IPS DF 4.7 (cell line): ENCODE measurements at regions not wholly inside any gene's neighbourhood (a gene's known extent, or its start where the extent isn't known, plus 50 kb on each side); places are given as distances from the start of the nearest gene placed in this dataset.

Source experiments
- DNase-seq: peaks from one replicate; pipeline ENCODE4 v3.0.0-alpha.2; 2013; ENCODE audit warnings: low spot score; ENCODE audit errors: extremely low read depth

- no peak for DNase-seq
Measured at GRCh38 chr4:147355847-147356246, 125.0 kb upstream of the EDNRA start.

GRCh38 chr4:147360301-147360700, 120.6 kb upstream of the EDNRA start:
- DNase-seq: no peak

- no peak for DNase-seq
Measured at GRCh38 chr4:147361726-147362125, 119.2 kb upstream of the EDNRA start.

GRCh38 chr4:147362938-147363337, 118.0 kb upstream of the EDNRA start:
- DNase-seq: no peak

DNA sequence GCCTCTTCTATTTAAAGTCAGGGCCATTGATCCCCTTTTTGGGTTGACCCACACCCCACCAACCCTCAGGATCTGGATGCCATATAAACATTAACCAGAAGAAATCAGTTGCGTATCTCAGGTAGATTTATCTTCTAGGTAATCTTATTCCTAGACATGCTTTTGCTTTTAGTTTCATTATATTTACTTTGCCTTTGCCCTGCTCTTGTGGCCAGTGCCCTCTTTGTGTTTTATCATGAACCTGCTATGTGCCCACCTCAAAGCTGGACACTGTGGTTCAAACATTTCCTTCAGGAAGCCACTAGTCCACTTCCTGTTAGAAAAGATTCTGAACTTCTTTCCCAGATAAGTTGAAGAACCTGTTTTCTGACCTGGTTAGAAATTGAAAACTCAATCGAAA, 117.4 kb upstream of the EDNRA start:
- DNase-seq: no peak

GRCh38 chr4:147365396-147365795, 115.5 kb upstream of the EDNRA start:
- no peak for DNase-seq

DNA sequence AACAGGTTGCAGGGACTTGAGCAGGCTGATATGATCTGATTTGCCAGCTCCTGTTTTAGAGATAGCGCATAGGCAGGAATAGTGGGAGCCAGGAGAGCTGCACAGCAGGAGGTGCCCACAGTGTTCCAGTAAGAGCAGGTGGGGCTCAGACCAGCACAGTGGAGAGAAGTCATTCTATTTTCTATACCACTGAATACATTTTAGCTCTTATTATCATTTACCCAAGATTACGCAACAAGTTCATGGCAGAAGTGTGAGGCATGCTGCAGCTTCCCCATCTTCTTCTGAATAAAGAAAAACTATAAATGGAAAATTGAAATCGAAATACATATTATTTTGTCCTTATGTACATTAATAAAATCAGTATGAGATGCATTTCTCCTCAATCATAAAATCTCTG, 114.7 kb upstream of the EDNRA start:
- no peak for DNase-seq

GRCh38 chr4:147367891-147368290, 113.0 kb upstream of the EDNRA start:
- DNase-seq: no peak

- no peak for DNase-seq
Measured at GRCh38 chr4:147368948-147369347, 111.9 kb upstream of the EDNRA start.

DNA sequence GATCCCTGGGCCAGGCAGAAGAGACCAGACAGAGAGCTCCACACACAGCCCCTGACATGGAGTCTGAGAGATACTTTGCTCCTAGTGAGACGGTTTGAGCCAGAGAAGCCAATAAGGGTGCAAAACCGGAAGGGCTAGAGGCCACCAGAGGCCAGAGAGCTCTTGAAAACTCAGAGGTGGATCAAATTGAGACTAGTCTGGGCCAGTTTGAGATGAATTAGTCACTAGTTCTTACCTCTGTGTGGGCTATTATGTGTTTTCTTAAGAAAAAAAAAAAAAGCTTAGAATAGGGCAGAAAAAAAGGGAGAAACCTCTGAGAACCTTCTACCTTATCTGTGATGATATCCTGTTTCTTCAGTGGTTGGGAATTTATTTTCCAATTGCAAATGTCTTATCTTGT, 110.4 kb upstream of the EDNRA start:
- no peak for DNase-seq

DNA sequence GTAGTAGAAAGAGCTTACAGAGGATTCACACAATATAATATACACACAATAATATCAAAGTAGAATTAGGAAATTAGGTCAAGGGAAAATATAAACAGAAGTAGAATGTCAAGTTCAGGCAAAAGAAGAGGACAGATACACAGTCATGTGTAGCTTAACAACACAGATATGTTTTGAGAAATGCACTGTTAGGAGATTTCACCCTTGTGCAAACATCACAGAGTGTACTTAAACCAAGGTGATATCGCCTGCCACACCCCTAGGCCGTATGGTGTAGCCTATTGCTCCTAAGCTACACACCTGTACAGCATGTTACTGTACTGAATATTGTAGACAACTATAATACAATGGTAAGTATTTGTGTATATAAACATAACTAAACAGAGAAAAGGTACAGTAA, 110.0 kb upstream of the EDNRA start:
- no peak for DNase-seq

- no peak for DNase-seq
Measured at GRCh38 chr4:147371661-147372060, 109.2 kb upstream of the EDNRA start.

GRCh38 chr4:147378780-147379179, 102.1 kb upstream of the EDNRA start:
- peak; percentile 41 for DNase-seq

- no peak for DNase-seq
Measured at GRCh38 chr4:147381749-147382148, 99.1 kb upstream of the EDNRA start.

DNA sequence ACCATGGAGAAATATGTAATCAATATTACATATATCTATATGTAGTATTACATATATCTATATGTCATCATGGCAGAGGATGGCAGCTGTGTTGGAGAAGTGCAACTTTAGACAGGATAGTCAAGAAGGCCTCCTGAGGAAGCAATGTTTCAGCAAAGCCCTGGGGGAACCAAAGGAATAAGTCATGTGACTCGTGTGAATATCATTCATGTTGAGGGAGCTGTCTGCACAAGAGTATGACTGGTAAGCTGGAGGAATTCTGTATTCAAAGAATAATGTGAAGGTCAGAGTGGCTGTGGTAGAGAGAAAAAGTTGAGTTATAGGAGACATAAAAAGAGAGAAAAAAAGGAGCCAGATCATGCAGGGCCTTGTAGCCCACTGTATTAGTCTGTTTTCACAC, 92.9 kb upstream of the EDNRA start:
- DNase-seq: no peak

- DNase-seq: no peak
Measured at GRCh38 chr4:147396105-147396504, 84.8 kb upstream of the EDNRA start.

DNA sequence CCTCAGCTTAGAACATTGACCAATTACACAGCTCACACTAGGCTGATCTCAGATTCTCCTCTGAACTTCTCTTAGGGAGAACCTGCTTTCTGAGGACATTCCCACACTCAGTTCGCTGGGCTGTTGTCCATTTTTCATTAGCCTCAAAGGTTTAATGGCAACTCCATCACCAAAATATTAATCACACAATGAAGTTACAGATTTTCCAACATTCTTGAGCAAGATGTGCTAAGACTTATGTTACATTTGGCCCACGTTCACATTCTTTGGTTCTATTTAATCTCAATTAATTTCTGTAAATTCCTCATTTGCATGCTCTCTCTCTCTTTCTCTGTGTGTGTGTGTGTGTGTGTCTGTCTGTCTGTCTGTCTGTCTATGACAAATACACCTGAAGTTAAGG, 82.3 kb upstream of the EDNRA start:
- no peak for DNase-seq

DNA sequence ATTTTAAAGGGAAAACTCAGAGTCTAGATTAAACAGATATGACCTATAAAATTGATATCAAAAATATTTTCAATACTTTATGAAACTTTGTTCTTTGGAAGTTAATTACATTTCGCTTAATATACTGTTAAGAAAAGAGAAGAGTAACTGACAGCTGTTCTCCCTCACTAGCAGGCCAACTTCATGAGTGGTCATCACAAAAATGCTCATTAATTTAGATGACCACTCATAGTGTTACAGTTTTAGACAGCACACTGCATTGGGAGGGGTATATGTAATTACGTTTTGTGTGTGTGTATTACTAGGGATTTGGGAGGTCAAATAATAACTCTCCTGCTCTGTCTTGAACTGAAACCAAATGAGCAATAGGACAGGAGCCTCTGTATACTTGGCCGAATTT, 80.2 kb upstream of the EDNRA start:
- DNase-seq: no peak

DNA sequence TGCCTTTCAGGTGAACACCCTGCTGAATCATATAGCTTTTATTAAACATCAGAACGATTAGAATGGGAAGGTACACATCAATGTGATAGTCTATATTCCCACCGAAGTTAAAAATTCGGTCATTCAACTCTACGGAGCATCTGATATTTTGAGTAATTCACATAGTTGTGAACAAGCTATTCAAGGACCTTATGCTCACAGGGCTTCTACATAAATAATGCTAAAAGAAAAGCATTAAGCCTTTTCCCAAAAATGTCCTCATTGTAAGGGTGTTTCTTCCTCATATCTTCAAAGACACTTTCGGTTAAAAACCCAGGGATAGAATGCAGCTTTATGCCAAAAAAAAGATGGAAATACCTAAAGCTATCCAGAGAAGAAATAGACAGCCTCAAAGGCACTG, 79.7 kb upstream of the EDNRA start:
- no peak for DNase-seq

- DNase-seq: peak; percentile 7
Measured at GRCh38 chr4:147407261-147408045, 73.4 kb upstream of the EDNRA start.

DNA sequence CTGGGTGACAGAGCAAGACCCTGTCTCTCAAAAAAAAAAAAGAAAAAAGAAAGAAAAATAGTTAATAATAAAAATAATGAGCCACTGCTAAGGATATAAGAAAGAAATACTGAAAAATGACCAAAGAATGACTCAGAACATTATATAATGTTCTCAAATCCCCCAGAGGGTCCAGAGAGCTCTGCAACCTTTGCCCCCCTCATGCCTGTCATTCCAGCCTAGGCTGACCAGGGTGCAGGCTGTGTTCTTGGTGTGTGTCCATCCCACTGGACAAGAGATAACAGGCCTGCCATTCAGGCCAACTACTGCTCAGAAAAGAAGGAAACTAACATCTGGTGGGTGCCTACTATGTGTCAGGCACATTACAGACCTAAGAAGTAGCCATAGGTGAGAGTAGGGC, 72.7 kb upstream of the EDNRA start:
- DNase-seq: no peak

GRCh38 chr4:147409350-147409749, 71.5 kb upstream of the EDNRA start:
- DNase-seq: no peak

DNA sequence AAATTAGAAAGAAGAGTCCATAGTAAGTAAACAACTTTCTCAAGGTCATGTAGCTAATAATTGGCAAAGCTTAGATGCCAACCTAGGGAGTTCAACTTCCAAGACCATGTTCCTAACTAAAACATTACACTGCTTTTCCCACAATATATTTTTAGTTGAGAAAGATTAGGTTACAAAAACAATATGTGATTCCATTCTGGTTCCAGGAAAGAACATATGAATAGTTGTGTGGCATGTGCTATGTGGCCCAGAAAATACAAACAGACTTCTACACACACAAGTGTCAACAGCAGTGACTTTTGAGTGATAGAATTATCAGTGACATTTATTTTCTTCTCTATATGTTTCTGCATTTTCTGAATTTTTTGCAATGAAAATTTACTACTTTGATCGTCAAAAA, 62.7 kb upstream of the EDNRA start:
- DNase-seq: no peak

- no peak for DNase-seq
Measured at GRCh38 chr4:147421456-147421855, 59.4 kb upstream of the EDNRA start.
